ENCODE measurements at regions not wholly inside any gene's neighbourhood (a gene's known extent, or its start where the extent isn't known, plus 50 kb on each side); places are given as distances from the start of the nearest gene placed in this dataset.

GRCh38 chr12:92036771-92037453, 108.7 kb downstream of the BTG1 start:
- peaks cover 80% of the 10 kb centered on the region for H3K4me1 Mint-ChIP-seq (ENCODE audit: low read depth)
- TF ChIP-seq CTCF (IDR thresholded peaks at IDR 0.05), result no peak
- H3K27me3 Mint-ChIP-seq, result no peaks in the 10 kb centered on the region
- H3K36me3 Mint-ChIP-seq (ENCODE audit: low read depth), result peaks cover 8% of the 10 kb centered on the region
- intact Hi-C loops (cut with micrococcal nuclease), result loop anchor here (5.0 kb wide), 2 partner anchors 45 to 100 kb away; no protein-coding TSS in a partner anchor
- no peak for DNase-seq
- H3K4me3 Mint-ChIP-seq, result no peak overlapping the region
- peak overlapping the region; percentile 47 for H3K27ac Mint-ChIP-seq
- ChIA-PET POLR2A (interaction anchor here (0.9 to 1.7 kb wide), 2 partner anchors 97 to 108 kb away, joined by 3 to 7 read pairs; no protein-coding TSS in a partner anchor), CTCF (no interaction called here)
- H3K9me3 Mint-ChIP-seq, result peaks cover 7% of the 10 kb centered on the region
- ATAC-seq, result no peak

GRCh38 chr12:92036061-92036620, 109.5 kb downstream of the BTG1 start:
- peak overlapping the region; percentile 90 for H3K27ac Mint-ChIP-seq
- peaks cover 8% of the 10 kb centered on the region for H3K36me3 Mint-ChIP-seq (ENCODE audit: low read depth)
- peak overlapping the region; percentile 82 for H3K4me3 Mint-ChIP-seq
- peaks cover 7% of the 10 kb centered on the region for H3K9me3 Mint-ChIP-seq
- no peaks in the 10 kb centered on the region for H3K27me3 Mint-ChIP-seq
- POLR2A ChIA-PET, result interaction anchor here (0.9 to 1.7 kb wide), 3 partner anchors 11 to 98 kb away, joined by 3 to 7 read pairs (median 4); no protein-coding TSS in a partner anchor
- DNase-seq (no peak), ATAC-seq (no peak)
- no peak for TF ChIP-seq CTCF (IDR thresholded peaks at IDR 0.05)
- intact Hi-C loops (cut with micrococcal nuclease), result loop anchor here (5.0 kb wide), 2 partner anchors 46 to 101 kb away; no protein-coding TSS in a partner anchor
- peaks cover 81% of the 10 kb centered on the region for H3K4me1 Mint-ChIP-seq (ENCODE audit: low read depth)
- CTCF ChIA-PET, result no interaction called here

- ChIA-PET CTCF (no interaction called here), POLR2A (interaction anchor here (0.9 to 1.7 kb wide), 3 partner anchors 12 to 99 kb away, joined by 3 to 7 read pairs (median 4); no protein-coding TSS in a partner anchor)
- DNase-seq (no peak), ATAC-seq (no peak)
- H3K36me3 Mint-ChIP-seq (ENCODE audit: low read depth), result peaks cover 6% of the 10 kb centered on the region
- intact Hi-C loops (cut with micrococcal nuclease), result loop anchor here (5.0 kb wide), 2 partner anchors 47 to 102 kb away; no protein-coding TSS in a partner anchor
- TF ChIP-seq CTCF (IDR thresholded peaks at IDR 0.05), result no peak
- H3K9me3 Mint-ChIP-seq, result peaks cover 7% of the 10 kb centered on the region
- peak overlapping the region; percentile 90 for H3K27ac Mint-ChIP-seq
- H3K4me3 Mint-ChIP-seq, result peak overlapping the region; percentile 82
- peaks cover 80% of the 10 kb centered on the region for H3K4me1 Mint-ChIP-seq (ENCODE audit: low read depth)
- H3K27me3 Mint-ChIP-seq, result no peaks in the 10 kb centered on the region
Measured at GRCh38 chr12:92035477-92035876, 110.2 kb downstream of the BTG1 start.

- intact Hi-C loops (cut with micrococcal nuclease), result loop anchor here (5.0 kb wide), 2 partner anchors 47 to 102 kb away; no protein-coding TSS in a partner anchor
- H3K27me3 Mint-ChIP-seq, result no peaks in the 10 kb centered on the region
- H3K4me3 Mint-ChIP-seq, result peak overlapping the region; percentile 82
- peak; percentile 47 for ATAC-seq
- peak overlapping the region; percentile 90 for H3K27ac Mint-ChIP-seq
- ChIA-PET CTCF (no interaction called here), POLR2A (interaction anchor here (1.2 to 1.3 kb wide), 2 partner anchors 14 to 110 kb away, joined by 4 read pairs; no protein-coding TSS in a partner anchor)
- H3K4me1 Mint-ChIP-seq (ENCODE audit: low read depth), result peaks cover 81% of the 10 kb centered on the region
- peaks cover 6% of the 10 kb centered on the region for H3K36me3 Mint-ChIP-seq (ENCODE audit: low read depth)
- H3K9me3 Mint-ChIP-seq, result peaks cover 7% of the 10 kb centered on the region
- DNase-seq, result peak; percentile 53
- TF ChIP-seq CTCF (IDR thresholded peaks at IDR 0.05), result no peak
Measured at GRCh38 chr12:92034858-92035401, 110.7 kb downstream of the BTG1 start.

Data from activated CD8-positive, alpha-beta T cell treated with anti-CD3 and anti-CD28 coated beads for 36 hours (primary cell).